ENCODE measurements at regions not wholly inside any gene's neighbourhood (a gene's known extent, or its start where the extent isn't known, plus 50 kb on each side); places are given as distances from the start of the nearest gene placed in this dataset.

- DNase-seq, result no peak
Observed at GRCh38 chr6:104017410-104018381, 842.0 kb downstream of the HACE1 start.

DNA sequence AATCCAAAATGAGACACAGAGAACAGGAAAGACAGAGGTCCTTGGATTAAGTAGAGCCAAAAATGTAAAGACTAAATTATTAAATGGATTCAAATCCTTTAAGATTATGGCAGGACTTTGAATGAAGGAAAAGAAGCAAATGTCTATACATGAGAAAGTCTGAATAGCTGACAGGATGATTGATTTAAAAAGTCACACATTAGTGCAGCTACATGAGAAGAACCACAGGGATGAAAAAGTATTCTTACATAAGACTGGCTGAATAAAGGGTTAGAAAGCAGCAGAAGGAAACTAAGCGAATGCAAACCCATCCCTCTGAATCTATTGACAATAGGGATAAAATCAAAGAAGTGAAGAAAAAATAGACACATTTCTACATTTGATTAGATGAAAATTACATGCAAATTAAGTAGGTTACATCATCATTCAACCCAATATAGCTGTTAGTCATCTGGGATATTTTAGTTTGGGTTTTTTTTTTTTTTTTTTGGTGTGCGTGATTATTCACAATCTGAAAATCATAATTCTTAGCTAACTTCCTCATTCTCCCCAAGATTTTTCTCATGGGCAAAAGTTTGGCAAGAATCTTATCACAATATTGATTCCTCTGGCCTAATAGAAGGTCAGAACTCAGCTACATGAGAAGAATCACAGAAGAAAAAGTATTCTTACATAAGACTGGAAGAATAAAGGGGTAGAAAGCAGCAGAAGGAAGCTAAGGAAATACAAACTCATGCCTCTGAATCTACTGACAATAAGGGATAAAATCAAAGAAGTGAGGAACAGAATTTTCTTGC, 845.4 kb downstream of the HACE1 start:
- DNase-seq, result no peak

- DNase-seq, result no peak
Observed at GRCh38 chr6:104013312-104013971, 846.3 kb downstream of the HACE1 start.

DNA sequence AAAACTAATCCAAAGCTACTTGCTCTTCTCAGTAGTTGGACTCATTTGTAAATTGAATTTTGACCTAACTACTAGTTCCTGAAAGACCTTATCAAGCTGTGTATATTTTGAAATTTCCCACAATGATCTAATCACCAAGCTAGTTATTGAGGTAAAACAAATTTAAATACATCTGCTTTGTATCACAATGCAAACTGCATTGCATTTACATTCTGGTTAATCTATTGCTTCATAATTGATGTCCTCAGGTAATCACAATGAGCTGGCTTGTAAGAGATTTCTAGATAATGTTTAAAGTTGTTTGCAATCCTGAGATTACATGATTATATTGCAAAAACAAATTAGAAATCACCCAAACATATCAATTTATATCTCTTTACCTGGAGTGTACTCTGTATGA, 848.8 kb downstream of the HACE1 start:
- no peak for DNase-seq

DNA sequence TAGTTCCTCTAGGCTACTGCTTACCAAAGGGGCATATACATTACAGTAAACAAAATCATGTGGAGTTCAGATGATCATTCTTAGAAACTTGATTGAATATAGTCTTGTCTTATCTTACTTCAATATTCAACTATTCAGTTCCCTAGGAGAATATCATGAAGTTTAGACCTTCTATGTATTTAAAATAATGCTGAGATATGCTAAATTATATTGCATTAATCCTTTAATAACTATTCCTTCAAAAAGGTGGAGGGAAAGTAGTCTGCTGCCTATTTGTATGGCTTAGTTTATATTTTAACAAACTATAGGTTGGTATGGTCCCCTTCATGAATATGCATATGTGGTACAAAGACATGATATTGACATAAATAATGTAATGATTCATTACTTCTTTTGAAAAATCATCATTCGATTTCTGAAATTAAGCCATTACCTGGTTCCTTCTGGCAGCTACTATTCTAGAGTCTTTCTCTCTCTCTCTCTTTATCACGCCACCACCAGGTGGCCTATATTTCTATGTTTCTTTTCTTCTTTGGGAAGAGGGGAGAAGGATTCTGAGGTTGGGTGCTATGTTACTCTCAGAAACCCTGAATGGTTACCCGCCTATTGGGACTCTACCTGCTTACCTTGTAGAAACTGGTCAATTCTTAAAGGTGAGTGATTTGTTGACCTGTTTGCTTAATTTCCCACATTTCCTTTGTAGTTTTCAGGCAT, 855.8 kb downstream of the HACE1 start:
- DNase-seq, result no peak

DNA sequence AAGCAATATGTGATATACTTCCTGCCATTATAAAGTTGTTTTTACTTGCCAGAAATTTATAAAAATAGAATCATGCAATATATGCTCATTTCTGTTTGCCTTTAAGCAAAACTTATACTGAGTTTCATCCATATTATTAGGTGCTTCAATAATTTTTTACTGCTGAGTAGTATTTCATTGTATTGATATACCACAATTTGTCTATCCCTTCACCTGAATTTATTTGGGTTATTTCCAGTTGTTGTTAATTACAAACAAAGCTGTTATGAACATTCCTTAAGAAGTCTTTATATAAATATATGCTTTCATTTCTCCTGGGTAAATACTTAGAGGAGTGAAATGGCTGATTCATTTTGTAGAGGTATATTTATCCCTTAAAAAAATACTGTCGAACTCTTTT, 864.1 kb downstream of the HACE1 start:
- DNase-seq, result no peak

DNA sequence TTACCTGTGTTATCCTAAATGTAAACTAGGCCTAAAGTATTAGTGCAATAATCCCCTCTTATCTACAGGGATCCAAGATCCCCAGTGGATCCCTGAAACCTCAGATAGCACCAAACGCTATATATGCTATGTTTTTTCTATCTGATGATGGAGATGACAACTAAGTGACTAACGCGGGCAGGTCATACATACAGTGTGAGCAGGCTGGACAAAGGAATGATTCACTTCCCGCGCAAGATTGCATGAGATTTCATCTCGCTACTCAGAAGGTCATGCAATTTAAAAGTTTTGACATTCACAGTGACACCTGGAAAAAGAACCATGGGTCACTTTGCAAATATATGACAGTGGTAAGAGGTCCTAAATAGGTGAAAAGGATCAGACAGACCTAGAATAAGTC, 875.9 kb downstream of the HACE1 start:
- DNase-seq, result no peak

GRCh38 chr6:103983011-103983410, 876.7 kb downstream of the HACE1 start:
- DNase-seq, result no peak

DNA sequence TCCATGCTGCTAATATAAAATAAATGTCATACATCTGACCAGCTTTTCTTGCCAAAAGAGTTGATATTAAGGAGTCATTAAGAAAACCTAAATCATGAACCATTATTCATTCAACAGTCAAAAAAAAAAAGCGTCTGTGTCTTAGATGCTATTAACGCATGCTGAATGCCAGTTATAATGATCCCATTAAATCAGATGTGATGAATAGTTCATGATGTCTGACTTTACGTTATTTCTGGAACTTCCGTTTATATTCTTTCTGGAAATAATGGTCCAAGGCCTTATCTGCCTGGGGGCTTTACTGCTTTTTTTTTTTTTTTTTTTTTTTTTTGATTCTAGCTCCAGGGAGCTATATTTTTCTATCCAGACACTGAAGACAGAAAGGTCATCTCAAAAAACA, 877.1 kb downstream of the HACE1 start:
- DNase-seq, result no peak

GRCh38 chr6:103979308-103979707, 880.4 kb downstream of the HACE1 start:
- no peak for DNase-seq

- DNase-seq, result no peak
Observed at GRCh38 chr6:103937389-103937788, 922.3 kb downstream of the HACE1 start.

- no peak for DNase-seq
Observed at GRCh38 chr6:103925317-103925716, 934.4 kb downstream of the HACE1 start.

DNA sequence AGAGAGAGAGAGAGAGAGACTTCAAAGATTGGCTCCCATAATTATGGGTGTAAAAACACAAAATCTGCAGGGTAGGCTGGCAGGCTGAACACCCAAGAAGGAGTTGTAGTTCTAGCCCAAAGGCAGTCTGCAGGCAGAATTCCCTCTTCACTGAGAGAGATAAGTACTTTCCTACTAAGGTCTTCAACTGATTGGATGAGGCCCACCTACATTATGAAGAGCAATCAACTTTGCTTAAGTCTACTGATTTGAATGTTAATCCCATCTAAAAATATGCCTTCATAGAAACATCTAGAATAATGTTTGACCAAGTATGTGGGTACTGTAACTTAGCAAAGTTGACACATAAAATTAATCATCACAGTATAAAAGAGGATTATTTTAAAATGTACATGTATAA, 949.7 kb downstream of the HACE1 start:
- no peak for DNase-seq

- DNase-seq, result no peak
Observed at GRCh38 chr6:103908898-103909297, 950.8 kb downstream of the HACE1 start.

DNA sequence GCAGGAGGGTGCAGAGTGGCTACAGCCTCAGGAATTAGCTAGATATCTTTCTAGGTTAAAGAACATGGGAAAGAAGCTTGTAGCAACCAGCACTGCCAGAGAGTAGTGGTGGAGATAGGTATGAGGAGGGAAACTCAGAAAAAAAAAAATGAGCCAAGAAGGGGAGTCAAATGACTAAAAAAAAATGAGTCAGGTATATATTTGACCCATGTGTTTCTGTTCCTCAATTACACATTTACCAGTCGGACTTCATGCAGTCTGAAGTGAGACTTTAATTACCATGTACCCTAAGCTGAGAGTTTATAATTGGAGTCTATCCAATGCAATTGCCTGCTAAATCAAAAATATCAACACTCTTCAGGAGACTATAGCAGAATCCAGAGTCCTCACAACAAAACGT, 964.6 kb downstream of the HACE1 start:
- no peak for DNase-seq

GRCh38 chr6:103893141-103893581, 966.6 kb downstream of the HACE1 start:
- DNase-seq, result no peak

DNA sequence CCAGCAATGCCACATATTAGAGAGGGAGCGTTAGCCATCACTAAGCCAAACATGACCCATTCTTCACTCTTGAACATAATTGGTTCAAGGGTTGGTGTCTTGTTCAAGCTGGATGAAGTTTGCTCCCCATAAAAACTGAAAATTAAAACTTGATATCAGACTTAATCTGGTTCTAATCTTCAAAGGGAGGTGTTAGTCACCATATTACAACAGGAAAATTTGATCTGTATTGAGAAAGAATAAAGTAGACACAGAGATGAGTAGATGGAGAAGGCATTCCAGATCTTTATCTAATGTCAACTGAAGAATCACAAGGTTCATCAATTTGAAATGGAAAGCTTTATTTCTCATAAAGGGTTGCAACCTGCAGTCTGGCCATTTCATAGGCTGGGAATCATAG, 972.8 kb downstream of the HACE1 start:
- no peak for DNase-seq

- DNase-seq, result no peak
Observed at GRCh38 chr6:103885446-103885845, 974.3 kb downstream of the HACE1 start.

- DNase-seq, result no peak
Observed at GRCh38 chr6:103879800-103880199, 979.9 kb downstream of the HACE1 start.

DNA sequence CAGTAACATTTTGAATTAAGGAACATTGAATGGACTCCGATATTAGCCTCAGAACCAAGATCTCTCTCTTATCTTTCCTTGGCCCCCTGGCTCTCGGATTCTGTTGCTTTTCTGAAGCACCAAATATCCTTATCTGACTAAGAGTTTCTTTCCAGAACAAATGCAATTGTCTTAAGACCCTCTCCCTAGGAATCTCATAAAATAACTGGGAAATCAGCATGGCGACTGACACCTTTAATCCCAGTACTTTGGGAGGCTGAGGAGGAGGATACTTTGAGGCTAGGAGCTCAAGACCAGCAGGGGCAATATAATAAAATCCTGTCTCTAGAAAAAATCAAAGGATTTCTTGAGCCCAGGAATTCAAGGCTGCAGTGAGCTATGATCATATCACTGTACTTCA, 984.5 kb downstream of the HACE1 start:
- DNase-seq, result no peak

GRCh38 chr6:103874575-103874974, 985.1 kb downstream of the HACE1 start:
- no peak for DNase-seq

DNA sequence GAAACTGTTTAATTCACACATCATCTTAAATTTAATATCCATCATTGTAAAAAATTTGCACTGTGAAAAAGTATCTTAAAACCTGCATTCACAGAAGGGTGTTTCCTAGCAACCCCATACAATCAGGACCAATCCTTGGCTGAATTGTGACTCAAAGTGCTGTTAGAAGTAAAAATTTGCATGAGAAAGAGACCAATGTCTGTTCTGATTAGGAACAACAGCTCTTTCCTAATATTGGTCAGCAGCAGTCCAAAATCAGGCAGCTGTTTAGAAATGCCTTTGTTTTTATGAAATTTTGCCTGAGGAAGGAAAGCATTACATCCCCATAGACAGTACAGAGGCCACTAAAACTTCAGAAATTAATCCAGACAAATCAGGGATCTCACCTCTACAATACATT, 987.0 kb downstream of the HACE1 start:
- DNase-seq, result no peak

GRCh38 chr6:103872233-103872632, 987.5 kb downstream of the HACE1 start:
- no peak for DNase-seq

Measured in CD4-positive, alpha-beta T cell treated with Interferon alpha-2 for 1 hour (primary cell).